HG02678 (cell line): ENCODE measurements at regions not wholly inside any gene's neighbourhood (a gene's known extent, or its start where the extent isn't known, plus 50 kb on each side); places are given as distances from the start of the nearest gene placed in this dataset.

Source experiments
- ATAC-seq: cut with Tn5 transposase; IDR thresholded peaks from one replicate; pipeline ENCODE4 v1.9.1; 2021; ENCODE audit warnings: mild to moderate bottlenecking, moderate library complexity; ENCODE audit not compliant: unreplicated experiment

DNA sequence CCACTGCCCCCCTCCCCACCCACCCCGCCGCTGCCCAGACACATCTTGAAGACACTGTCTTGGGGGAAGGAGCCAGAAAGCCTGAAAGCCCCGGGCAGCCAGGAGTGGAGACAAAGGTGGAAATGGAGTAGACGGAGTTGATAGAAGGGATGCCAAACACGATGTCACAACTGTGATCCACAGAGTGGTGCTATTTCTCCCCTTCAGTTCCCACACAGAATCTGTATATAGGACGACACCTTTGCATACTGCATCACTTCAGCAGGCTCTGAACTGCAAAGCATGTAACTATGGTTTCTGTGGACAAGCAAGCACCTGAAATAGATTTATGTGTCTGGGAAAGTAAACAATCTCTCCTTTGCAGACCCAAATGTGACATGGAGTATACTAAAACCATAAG is 56.4 kb upstream of the F13A1 start:
- ATAC-seq, result no peak

DNA sequence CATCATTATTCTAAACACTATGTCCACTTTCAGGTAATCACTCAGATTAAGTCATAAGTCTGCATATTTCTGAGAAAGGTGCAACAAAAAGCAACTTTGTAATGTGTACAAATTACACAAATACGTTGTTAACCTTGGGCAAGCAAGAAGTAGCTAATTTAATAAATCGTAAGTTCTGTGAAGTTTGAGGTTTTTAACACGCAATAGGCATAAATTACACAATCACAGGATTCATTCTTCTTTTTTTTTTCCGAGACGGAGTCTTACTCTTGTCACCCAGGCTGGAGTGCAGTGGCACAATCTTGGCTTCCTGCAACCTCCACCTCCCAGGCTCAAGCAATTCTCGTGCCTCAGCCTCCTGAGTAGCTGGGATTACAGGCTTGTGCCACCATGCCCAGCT is 57.2 kb upstream of the F13A1 start:
- ATAC-seq, result no peak

GRCh38 chr6:6379573-6379972 is 59.1 kb upstream of the F13A1 start:
- peak; percentile 53 for ATAC-seq

DNA sequence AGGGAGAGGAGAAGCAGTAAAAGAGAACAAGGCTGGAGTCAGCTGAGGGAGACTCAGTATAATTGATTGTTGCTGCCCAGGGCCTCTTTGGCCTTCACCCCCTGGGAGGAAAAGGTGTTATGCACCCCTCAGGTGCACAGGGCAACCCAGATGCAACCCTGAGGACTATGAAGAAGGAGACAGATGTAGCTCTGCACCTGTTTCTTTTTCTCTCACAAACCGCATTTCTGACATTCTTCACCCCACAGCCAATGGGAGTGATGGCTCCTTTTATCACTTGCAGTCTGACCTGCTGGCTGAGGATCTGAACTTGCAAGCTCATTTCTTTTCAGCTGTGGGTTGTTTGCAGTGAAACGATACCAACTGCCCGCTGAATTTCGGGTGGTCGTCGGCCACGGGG is 64.1 kb upstream of the F13A1 start:
- peak; percentile 50 for ATAC-seq

DNA sequence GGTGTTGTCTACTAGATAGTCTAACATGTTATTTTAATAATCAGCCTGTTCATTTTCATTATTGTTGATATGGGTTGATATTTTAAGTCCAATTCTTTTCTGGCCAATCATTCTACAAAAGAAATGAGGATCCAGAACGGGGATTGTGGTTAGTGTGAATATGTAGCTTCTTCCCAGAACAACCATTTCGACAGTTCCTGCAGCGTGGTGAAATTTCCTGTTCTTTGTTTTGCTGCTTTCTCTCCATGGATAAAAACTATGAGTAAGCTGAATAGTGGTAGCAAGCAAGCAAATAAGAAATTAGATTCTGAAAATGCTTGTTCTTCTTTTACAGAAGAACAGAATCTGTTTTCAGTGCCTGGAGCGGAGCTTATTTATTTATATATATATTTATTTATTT is 65.5 kb upstream of the F13A1 start:
- ATAC-seq, result no peak

GRCh38 chr6:6390849-6391602 is 70.6 kb upstream of the F13A1 start:
- ATAC-seq, result peak; percentile 64

GRCh38 chr6:6392214-6393068 is 72.0 kb upstream of the F13A1 start:
- peak; percentile 74 for ATAC-seq

DNA sequence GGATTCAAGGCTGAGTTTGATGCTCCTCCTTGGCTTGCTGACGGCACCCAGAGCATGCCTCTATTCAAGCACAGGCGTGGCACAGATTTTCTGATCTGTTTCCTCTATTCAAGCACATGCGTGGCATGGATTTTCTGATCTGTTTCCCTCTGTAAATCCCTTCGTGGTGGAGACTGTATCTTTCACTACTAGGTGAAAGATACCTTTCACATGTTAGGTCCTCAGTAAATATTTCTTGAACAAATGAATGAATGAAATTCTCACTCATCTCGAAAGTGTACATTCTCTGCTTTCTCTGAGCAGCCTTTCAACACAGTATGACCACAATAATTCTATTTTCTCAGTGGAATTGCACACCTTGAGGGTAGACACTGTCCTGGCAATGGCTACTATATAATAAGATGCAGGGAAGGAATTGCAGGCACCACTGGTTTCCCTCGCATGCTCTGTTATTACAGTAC is 72.6 kb upstream of the F13A1 start:
- ATAC-seq, result peak; percentile 15

DNA sequence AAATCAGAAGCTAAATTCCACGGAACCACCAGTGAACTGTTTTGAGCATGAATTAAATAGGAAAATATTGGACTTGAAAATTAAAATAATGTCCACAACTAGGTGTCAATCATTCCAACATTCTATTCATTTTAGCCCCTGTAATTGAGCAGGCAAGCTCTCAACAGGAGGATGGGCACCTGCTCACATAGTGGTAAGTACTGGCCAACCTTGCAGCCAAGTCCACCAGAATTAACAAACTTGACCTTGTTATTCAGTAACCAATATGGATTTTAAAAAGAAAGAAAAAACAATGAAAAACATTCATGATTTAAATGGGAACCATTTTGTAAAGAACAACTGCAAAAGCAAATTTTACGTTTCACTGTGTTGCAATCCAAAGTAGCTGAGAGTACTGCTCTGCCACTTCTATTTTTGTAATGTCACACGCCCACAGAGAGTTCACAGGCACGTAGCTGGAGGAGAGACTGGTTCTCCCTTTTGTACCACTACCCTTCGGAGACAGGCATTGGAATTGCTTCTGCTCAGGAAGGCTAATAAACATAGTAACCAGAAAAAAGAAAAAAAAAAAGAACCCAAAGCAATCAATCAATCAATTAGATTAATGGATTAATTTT is 75.2 kb upstream of the F13A1 start:
- no peak for ATAC-seq

- ATAC-seq, result peak; percentile 48
Observed at GRCh38 chr6:6397842-6398241, 77.4 kb upstream of the F13A1 start.

- no peak for ATAC-seq
Observed at GRCh38 chr6:6399568-6399967, 79.1 kb upstream of the F13A1 start.

DNA sequence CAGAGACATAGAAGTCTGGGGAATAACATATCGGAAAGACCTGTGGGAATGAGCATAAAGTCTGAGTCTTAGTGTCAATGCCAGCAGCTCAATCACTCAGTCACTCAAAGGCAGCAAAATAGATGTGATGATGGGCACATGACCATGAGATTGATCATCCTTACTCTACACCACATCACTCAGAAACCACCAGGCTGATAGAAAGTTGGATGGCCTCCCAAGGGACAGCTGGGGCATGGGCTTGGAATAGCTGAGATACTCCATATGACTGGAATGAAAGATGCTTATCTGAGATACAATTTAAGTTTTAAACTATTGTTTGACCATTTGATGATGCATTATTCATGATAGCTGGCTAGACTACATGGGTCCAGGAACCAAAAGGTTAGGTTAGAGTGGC is 80.9 kb upstream of the F13A1 start:
- no peak for ATAC-seq

- no peak for ATAC-seq
Observed at GRCh38 chr6:6402006-6402405, 81.5 kb upstream of the F13A1 start.

DNA sequence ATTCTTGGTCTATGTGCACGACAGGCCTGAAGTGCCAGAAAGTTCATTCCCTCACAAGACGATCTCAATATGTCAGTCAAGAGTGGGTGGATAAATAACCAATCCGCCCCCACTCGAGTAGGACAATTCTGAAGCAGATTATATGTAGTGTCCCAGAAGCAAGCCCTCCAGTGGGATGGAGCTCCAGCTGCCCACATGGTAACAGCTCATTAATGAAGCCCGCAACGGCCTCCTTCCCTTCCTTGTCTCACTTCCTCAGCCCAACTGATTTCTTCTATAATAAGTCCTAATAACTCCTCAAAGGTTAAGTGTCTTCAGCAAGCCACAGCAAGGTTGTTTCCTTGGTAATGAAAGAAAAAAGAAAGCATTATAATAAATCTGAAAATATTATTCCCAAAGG is 82.1 kb upstream of the F13A1 start:
- ATAC-seq, result no peak

DNA sequence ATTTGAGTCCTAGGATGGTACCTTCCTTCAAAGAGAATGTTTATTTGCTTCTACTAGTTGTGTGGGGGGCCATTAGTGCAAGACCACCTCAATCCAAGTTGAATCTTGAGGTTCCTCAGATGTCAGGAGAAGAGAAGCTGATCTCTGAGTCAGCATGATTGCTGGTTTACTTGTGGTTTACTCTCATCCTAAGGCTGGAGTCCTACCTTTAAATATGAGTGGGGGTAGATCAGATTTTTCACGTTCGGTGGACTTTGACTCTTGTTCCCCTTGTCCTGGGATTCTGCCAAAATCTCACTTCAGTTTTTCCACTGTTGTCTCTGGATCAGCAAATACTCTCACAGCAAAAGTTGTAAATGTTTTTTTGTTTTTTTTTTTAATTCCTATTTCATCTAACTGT is 84.6 kb upstream of the F13A1 start:
- no peak for ATAC-seq

DNA sequence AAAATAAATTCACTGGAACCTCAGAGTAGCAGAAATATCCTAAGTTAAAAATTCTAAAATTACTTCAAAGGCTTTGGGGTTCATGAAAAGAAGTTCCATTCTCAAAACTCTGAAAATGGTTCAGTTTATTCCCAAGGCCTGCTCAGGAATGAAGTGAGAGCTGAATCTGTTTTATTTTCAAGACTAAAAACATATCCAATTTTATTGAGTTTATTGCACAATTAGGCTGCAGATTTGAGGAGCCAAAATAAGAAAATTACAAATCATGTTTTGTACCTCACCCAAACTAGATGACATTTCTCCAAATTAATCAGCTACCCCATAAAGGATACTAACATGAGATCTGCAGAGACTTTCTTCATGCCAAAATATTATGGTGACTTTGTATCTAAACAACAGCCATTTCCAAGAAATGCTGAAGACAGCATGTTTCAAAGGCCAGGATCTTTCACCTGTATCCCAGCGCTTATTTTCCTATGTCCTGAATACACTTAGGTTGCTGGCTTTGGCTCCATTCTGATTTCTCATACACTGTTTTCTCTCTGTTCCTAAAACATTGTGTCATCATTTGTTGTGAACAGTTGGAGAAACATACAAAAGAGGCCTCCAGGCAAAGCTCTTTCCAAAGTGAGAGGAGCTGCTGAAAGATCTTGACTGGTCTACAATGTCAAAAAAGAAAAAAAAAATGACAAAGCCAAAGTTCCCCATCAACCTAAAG is 85.7 kb upstream of the F13A1 start:
- no peak for ATAC-seq

DNA sequence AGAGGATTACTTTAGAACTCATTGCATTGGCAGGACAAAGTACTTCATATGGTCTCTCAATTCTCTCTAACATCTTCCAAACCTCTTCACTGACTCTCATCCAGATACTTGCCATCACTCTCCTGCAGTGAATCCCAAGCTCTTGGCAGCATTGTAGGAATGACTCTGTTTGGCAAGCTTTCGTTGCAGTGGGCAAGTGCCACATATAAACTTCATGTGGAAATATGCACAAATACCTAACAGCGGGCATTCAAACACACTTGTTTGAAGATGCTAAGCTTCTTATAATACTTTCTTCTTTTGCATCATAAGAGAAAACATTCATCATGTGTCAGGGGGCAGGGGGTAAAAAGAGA is 86.2 kb upstream of the F13A1 start:
- no peak for ATAC-seq

- peak; percentile 90 for ATAC-seq
Observed at GRCh38 chr6:6407071-6407741, 86.7 kb upstream of the F13A1 start.

DNA sequence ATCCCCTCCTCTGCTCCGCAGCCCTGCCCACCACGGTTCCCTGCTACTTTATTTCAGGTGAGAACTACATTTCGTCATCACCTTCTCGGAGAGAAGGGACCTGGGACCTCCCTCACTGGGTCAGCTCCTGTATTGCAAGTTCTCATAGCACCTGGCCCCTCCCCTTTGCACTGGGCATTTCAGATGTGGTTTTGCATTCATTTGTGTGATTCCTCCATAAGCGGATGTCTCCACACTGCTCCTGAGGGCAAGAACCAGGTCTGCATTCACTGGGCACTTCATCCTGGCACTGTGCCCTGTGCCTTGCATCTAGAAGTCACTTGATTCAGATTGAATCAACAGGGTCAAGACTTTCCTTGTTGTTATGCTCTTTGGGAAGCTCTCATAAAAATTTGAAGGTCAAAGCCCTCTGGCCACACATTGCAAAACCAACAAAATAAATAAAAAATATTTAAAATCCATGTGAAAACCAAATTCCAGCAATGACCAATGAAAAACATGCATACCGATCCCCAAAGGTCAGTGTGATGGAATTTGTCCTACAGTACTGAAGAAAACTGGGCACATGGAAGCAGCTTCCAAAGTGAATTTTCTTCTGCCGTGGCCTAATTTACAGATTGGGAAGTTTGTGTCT is 89.1 kb upstream of the F13A1 start:
- ATAC-seq, result no peak

DNA sequence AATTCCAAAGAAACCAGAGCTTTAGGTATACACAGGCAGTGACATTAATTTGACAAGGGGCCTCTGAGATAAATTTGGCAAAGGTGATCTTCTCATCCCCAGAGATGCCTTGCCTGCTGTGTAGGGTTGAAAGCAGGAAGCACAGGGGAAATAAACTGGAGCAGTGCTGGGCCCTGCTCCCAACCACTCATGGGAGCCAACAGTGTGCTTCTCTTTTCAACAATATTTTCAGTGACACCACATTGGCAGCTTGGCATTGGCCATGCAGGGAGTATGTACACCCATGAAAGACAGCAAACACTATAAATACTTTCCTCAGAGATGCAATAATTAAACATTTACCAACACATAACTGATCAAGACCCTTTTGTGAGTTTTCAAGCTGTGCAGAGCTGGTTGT is 90.7 kb upstream of the F13A1 start:
- no peak for ATAC-seq
